NCI-H2196 (cell line): ENCODE measurements at regions not wholly inside any gene's neighbourhood (a gene's known extent, or its start where the extent isn't known, plus 50 kb on each side); places are given as distances from the start of the nearest gene placed in this dataset.
"Not testable (repeated sequence)": the region's sequence is repeated elsewhere in the genome, so short reads cannot be mapped to it uniquely, and the experiment has no call there.

Experiments used
- DNase-seq: peaks from one replicate; lab custom pipeline; 2025; ENCODE audit not compliant: unreplicated experiment; lab: John Stamatoyannopoulos, UW

DNA sequence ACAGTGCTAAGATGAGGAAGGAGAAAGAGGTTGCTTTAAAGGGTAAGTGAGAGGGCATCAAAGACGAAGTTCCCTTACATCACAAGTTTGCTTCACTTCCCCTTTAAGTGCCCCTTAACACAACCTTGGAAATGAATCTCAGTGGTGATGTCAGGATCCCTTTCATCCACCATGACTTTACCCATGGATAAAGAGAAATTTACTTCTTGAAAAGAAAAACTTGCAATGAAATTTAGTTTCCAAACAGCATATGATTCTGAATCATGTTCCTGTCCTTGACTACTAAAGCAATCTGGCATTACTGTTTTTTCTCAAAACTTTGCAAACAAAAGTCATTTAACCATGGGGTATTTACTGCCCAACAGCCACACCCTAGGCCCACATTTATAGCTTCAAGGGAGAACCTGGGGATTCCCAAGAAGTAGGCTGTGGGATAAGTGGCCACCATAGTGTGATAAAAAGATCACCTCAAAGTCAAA, 135.9 kb downstream of the ITGB8 start:
- DNase-seq = no peak

DNA sequence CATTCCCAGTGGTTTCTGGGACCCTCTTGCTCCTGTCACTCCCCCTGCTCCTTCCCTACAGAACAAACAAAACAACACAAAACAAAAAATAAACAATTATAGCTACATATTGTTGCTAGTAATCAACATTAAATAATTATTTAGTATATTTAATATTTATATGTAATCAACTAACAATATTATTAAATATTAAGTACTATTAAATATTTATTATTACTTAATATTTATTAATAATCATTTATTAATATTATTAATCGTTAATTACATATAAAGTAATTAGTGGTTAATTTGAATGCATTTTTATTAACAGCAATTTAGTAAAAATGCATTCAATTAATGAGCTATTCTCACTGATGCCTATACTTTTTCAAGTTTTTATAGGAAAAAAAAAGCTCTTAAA, 139.4 kb downstream of the ITGB8 start:
- no peak for DNase-seq

DNA sequence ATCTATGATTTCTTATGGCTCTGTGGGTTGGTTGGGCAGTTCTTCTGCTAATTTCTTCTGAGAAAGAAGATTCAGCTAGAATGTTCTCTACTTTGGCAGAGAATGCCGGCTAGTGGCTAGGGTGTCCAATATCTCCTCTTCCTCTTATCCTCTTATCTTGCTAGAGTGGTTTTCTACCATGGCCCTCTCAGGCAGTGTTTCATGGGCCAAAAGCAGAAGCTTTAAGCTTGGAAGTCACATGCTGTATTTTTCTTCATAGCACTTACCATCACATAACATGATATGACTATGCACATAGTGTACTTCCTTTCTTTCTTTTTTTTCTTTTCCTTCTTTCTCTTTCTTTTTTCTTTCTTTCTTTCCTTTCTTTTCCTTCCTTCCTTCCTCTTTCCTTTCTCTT, 140.0 kb downstream of the ITGB8 start:
- DNase-seq = no peak

DNA sequence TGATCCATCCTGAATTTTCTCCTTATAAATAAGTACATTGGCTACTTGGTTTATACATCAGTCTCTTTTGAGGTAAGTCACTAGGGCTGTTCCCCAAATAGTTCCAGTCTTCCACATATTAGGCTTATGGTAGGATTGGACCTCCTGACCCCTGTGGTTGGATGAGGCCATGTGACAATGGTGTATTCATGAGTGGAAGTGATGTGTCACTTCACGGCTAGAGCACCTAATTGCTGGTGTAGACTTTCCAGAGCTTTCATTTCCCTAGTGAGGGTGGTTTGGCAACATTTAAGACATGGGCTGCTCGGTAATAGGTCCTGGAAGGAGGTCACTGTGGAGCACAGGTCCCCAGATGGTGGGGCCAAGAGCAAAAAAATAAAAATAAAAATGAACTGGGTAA, 141.2 kb upstream of the ABCB5 start:
- no peak for DNase-seq

DNA sequence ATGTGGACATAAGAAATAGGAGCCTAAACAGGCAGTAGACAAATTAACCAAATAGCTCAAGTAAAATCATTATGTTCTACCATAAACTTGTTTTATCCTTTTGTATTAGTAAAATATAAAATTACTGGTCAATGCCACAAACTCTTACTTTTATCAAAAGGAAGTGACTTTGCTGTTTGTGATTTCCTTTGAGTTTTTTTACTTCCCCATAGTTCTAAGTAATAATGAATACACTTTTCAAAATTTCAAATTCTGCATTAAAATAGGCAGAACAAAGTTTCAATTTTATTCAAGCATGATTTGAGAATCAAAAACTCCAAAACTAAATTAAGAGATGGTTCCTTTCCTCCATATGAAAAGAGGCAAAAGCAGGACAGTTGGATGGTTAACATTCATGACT, 139.7 kb upstream of the ABCB5 start:
- DNase-seq = no peak

DNA sequence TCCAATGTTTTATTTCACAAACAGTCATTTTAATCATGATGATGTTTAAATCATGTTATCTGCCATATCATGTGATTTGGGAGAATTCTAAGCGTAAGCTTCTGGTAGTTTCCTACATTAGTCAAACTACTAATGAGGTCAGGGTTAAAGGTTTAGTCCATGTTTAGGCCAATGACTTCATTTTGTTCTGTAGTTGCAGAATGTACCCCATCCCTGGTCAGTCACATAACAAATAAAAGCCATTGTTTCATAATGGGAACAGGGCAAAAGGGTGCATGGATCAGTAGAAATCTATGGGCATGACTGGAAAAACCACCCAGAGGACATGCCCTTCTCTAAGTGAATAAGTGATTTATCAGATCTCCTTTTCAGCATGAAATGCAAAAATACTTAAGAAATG, 138.4 kb upstream of the ABCB5 start:
- no peak for DNase-seq

DNA sequence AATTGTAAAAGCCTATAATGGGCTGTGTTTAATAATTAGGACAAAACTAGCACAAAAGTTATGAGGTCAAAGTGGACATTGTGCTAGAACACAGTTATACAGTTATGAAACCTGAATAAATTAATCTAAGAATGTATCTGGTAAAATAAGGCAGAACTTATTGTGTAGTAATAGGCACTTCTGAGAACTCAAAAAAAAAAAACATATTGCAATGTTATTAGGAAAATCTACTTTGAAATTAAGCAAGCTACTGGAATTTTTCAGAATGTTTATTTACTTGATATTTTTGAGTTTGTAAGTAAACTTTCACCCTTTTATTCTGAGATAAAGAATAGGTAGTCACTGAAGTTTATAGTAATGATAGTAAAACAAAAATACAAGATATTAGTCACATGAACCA, 135.8 kb upstream of the ABCB5 start:
- no peak for DNase-seq

DNA sequence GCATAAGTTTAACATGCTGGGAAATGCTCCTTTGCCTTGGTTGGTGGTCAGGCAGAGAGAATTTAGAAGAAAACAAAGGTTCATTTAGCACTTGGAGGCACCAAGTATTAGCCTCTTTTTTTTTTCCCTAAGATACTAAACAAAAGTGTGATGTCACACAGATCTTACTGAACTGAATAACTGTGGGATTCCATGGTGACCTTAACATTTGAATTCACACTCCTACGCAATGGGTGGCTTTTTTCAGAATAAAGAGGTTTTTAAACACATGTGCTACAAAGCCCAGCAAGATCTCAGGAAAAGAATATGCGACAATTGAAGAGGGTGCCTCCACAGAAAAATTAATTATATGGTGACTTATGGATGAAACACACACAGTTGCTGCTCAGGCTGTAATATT, 133.4 kb upstream of the ABCB5 start:
- DNase-seq = no peak

DNA sequence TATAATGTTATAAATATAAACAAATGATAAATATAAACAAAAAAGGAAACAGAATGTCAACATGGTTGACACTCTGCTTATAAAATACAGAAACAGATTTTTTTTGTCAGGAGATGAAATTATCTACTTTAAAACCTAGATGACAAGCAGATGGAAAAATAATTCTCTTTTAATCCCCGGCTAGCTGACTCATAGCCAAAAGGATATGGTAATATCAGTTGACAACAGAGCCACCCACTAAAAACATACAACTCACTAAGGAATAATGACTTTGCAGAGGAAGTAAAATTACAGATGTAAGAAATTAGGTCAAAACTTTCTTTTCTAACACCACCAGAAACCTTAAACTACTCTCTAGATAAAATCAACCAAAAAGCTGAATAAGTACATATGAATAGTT, 131.1 kb upstream of the ABCB5 start:
- no peak for DNase-seq

DNA sequence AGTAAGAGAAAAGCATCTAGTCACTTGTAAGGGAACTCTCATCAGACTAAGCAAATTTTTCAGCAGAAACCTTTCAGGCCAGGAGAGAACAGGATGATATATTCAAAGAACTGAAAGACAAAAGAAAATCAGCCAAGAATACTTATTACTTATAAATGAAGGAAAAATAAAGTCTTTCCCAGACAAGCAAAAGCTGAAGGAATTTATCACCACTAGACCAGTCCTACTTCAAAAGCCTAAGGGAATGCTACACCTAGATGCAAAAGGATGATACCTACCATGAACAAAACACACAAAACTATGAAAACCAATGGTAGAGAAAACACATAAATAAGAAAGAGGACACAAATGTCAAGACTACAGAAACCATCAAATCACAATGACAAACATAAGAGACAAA, 126.6 kb upstream of the ABCB5 start:
- no peak for DNase-seq

DNA sequence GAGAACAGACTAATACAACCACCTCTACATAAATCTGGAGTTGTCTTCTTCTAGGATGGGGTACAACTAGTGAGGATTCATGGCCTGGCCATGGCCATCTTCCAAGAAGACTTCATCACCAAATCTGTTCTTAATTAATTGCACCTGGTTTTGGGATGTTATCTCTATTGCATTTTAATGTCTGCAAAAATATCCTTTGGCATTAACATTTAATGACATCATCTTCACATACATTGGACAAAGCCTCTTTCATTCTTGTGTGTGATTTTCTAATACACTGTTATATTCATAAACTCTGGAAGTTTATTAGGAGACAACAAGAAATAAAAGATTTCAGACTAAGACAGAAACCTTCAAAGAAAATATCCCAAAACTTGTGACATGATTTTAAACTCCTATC, 124.2 kb upstream of the ABCB5 start:
- no peak for DNase-seq

DNA sequence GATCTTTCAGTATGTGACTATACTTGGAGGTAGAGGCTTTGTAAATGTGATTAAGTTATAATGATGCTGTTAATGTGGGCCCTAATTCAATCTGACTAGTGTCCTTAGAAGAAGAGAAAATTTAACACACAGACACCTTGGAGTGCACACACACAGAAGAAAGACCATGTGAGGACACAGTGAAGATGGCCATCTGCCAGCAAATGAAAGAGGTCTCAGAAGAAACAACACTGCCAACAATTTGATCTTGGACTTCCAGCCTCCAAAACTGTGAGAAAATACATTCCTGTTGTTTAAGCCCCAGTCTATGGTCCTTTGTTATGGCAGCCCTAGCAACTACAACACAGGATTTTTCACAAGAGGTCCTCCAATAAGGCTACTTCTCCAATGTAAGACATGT, 120.9 kb upstream of the ABCB5 start:
- no peak for DNase-seq

DNA sequence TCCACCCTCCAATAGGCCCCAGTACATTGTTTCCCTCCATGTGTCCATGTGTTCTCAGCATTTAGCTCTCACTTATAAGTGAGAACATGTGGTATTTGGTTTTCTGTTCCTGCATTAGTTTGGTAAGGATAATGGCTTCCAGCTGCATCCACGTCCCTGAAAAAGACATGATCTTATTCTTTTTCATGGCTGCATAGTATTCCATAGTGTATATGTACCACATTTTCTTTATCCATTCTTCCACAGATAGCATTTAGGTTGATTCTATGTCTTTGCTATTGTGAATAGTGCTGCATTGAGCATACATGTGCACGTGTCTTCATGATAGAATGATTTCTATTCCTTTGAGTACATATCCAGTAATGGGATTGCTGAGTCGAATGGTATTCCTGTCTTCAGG, 114.0 kb upstream of the ABCB5 start:
- not testable (repeated sequence) for DNase-seq

DNA sequence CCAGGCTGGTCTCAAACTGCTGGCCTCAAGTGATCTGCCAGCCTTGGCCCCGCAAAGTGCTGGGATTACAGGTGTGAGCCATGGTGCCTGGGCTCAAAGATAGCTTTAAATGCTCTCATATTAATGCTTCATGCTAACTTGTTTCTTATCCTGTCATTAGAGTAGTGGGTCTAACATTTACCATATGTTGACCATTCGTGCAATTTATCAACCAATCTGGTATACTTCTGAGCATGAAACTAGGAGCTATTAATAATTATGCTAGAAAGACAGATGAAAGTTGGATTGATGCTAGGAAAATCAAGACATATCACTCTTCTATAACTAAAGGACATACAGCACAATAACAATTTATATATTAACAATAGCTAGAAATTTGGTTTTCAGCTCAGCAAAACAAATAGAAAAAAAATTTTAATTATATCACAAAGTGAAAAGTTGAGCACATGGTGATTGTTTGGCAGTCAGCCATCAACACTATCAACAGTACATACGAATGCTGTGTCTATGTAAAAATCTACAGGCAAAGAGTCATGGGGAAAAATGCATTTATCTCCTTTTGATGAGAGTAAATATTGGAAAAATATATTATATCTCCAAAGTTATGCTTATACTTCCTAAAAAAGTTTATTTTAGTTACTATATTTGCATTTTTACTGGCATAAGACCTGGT, 112.1 kb upstream of the ABCB5 start:
- DNase-seq = no peak

DNA sequence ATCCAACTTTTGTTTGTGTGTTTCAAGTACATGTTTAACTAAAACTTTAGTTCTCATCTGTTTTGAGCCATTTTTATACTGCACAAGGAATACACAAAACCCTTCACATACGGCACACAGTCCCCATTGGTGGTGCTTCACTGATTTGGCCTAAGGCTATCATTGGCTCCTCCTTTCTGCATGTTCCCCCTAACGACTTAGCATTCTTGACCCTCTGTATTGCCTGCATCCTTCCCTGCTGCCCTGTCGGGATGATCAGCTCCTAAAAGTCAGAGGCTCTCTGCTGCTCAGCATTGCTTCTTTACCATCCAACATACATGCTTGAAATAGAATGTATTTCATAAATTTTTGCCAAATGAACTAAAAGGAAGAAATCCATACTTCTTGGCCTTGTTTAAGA, 111.4 kb upstream of the ABCB5 start:
- DNase-seq = no peak

DNA sequence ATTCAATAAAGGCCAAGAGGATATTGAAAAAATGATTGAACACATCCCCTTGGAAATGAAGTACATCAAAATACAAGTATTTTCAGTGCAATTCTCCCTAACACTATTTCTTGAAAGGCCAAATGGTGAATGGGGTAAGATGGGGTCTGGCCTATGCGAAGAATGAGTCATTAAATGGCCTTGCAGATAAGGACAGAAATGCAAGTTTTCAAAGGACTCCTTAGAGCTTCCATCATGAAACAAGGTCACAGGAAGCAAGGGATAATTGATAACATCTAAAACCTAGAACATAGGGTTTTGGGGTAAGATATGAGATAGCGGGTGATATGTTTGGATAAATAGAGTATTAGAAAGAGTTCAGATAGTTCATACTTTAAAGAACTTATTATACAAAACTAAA, 109.3 kb upstream of the ABCB5 start:
- DNase-seq = no peak

DNA sequence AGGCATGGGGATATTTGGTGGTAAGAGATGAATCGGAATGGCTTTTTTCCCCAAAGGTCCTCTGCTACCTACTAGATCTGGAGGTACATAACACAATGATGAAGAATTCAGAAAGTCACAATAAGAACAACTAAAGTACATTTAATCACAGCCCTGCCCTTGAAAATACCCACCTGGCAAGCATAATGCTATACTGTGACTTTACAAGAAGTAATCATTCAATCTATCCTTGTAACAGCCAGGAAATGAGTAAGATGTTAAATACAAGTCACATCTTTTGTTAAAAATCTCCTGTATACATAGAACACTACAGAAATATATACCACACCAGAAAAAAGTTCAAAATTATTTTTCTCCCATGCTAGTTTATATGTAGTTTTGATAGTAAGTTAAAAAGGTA, 108.3 kb upstream of the ABCB5 start:
- DNase-seq = no peak

DNA sequence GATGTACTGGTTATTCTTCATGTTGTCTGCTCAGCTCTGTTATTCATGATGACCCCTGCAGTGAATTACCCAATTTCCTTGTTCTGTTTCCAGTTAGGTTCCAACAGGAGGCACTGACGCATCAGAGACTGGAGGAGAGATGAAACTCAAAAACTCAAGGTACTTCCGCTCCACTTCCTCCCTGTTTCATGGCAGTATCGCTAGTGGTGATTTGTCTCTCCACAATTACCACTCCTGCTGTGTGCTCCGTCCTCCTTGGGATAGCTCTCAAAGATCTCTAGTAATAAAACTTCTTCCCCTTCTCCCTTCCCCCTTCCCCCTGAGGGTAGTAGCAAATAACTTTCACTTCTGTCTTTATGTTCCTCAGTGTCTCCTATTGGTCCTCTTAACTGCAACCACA, 107.4 kb upstream of the ABCB5 start:
- DNase-seq = no peak

DNA sequence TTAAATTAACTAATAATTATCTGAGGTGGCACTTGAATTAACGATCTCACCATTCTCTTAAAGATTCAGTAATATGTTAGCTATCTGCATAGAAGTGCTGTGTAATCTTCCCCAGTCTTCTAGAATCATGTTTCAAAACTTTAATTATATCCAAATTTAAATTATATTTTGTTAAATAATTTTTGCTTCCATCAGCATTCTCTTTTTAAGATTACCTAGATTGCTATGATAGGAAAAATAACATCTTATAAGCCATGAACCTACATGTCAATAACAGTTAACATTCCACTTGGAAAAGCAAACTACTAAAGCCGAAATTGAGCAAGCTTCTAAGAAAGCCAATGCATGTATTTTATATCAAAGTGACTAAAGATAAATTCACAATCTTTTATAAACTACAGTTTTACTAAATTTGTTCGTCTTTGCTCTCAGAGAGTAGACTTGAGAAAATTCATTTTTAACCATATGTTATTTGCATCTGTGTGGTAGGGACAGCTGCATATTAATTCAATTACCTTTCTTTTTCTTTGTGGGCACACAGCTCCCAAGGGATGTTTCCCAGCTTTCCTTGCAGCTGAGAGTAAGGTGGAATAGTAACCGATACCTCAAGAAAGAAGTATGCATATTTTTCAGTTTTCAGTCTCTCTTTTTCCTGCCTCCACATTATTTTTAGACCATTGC, 105.4 kb upstream of the ABCB5 start:
- no peak for DNase-seq

DNA sequence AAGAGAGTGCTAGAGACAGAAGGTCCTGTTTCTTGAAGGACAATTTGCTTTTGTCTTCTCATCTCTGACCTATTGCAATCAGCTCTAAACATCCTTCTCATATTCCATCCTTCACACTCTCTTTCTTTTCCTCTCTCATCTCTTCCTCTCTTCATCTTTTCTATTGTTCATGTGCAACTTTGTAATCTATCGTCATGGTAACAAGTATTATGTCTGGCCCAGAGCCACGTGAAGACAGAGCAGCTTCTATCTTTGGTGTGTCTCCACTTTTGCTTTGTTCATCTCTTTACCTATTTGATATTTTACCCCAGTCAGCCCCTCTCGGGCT, 104.9 kb upstream of the ABCB5 start:
- no peak for DNase-seq

DNA sequence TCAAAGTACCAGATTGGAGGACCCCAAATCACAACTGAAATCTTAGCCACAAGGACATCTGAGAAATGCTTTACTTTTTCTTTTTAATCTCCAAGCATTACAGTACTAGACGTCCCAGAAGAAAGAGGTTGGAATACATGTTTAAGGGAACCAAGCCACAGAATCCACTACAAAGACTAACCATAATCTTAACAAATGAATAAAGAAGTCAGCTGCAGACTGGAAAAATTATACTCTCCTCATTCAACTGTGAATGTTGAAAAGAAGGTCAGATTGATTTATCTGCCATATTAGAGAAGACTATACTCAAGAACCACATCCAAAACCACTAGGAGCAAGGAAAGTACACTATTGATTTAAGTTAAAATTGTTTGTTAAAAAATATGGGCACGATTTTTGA, 102.1 kb upstream of the ABCB5 start:
- DNase-seq = no peak

DNA sequence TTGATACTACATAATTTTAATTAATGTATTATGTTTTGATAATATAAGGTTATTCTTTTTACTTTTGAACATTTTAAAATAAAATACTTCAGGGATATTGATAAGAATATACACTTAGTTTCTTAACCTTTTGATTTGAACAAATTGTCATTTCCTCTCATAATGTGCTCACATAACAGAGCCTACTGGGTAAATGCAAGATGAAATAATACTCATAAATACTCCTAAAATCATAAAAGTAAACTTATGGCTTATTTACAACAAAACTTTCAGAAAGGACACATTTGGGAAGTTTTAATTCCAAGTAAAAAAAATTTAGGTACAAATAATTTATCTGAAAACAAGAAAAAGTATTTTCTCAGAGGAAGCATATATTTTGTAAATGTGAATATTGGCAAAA, 101.6 kb upstream of the ABCB5 start:
- DNase-seq = no peak

DNA sequence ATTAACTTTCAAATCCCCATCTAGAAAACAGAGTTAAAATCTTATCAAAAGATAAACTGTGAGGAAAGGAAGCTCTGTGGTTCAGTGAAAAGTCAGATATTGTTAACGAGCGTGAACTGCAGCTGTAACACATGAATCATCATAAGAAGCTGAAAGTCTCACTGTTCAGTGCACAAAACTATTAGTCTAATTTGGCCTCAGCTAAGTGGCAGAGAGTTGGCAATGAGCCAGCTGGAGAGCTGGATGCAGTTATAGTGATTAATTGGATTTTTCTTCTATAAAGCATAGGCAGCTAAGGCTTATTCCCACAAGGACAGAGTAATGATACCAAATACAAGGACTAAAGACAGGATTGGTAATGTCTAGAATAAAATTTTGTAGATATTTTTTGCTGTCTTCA, 101.1 kb upstream of the ABCB5 start:
- peak; percentile 56 for DNase-seq
